ENCODE measurements at regions not wholly inside any gene's neighbourhood (a gene's known extent, or its start where the extent isn't known, plus 50 kb on each side); places are given as distances from the start of the nearest gene placed in this dataset.

GRCh38 chr15:35252351-35252865 lies 167.3 kb upstream of the NANOGP8 start:
- no peak for DNase-seq
- no peak overlapping the region for H3K4me3 Mint-ChIP-seq
- Histone ChIP-seq H3K79me2 (ENCODE audit: insufficient read depth, low read length) (no peaks in the 10 kb centered on the region), H2BK12ac (ENCODE audit: insufficient read length, low read depth, low read length) (no peak overlapping the region), H2AFZ (ENCODE audit: low read length) (no peak overlapping the region), H3K9me3 (ENCODE audit: control insufficient read depth, low read depth, low read length) (no peaks in the 10 kb centered on the region), H3K23me2 (ENCODE audit: insufficient read length, low read depth, low read length, poor library complexity, severe bottlenecking) (no peaks in the 10 kb centered on the region), H2BK5ac (ENCODE audit: insufficient read length, low read length) (no peak overlapping the region), H4K5ac (ENCODE audit: insufficient read length, low read depth, low read length) (no peak overlapping the region), H3K56ac (ENCODE audit: insufficient read length, low read depth, low read length) (no peak overlapping the region), H2BK20ac (ENCODE audit: low read depth, low read length, poor library complexity, severe bottlenecking) (no peak overlapping the region), H4K20me1 (ENCODE audit: control insufficient read depth, insufficient read depth, insufficient read length) (no peaks in the 10 kb centered on the region), H2BK120ac (ENCODE audit: low read depth, low read length, poor library complexity, severe bottlenecking) (no peak overlapping the region), H2BK15ac (ENCODE audit: low read depth, low read length) (no peak overlapping the region), H3K18ac (ENCODE audit: insufficient read length, low read depth, low read length) (no peak overlapping the region), H3K27me3 (ENCODE audit: insufficient read depth, low read length) (no peaks in the 10 kb centered on the region), H3K23ac (ENCODE audit: insufficient read length, low read depth, low read length) (no peak overlapping the region), H4K91ac (ENCODE audit: insufficient read length, low read depth, low read length) (no peak overlapping the region), H3K27ac (ENCODE audit: insufficient read length, low read depth, low read length) (no peak overlapping the region), H3K14ac (ENCODE audit: insufficient read depth, low read length) (no peak overlapping the region), H3K4ac (ENCODE audit: low read depth, low read length) (no peak overlapping the region), H3K4me2 (ENCODE audit: insufficient read depth, insufficient read length, low read length) (no peak overlapping the region), H3K79me1 (ENCODE audit: insufficient read depth, low read depth, low read length, poor library complexity, severe bottlenecking) (no peaks in the 10 kb centered on the region), H4K8ac (replicated peaks; ENCODE audit: insufficient read length, low read depth, low read length) (no peak overlapping the region), H3K4me1 (ENCODE audit: insufficient read depth, low read length) (peaks cover 2% of the 10 kb centered on the region; the same call in 1 of the 2 replicates), H3K9ac (ENCODE audit: extremely low read depth, insufficient read length, low read length) (no peak overlapping the region), H2AK5ac (ENCODE audit: insufficient read length, low read length) (no peak overlapping the region), H3T11ph (ENCODE audit: low read length) (no peak overlapping the region)
- H3K36me3 Mint-ChIP-seq (ENCODE audit: insufficient read depth in 1 of 3, low read depth in 3 of 3), result no peaks in the 10 kb centered on the region
- no peaks in the 10 kb centered on the region for H3K27me3 Mint-ChIP-seq (ENCODE audit: low read depth)
- no peak for TF ChIP-seq CTCF (conservative IDR thresholded peaks at IDR 0.05)
- no peaks in the 10 kb centered on the region; a peak in 1 of 5 replicates for H3K9me3 Mint-ChIP-seq
- no peak overlapping the region; a peak in 1 of 7 replicates for H3K27ac Mint-ChIP-seq
- H3K4me1 Mint-ChIP-seq, result peaks cover 28 to 50% of the 10 kb centered on the region in 2 experiments
- no CpG with 5 or more reads among the region's 3 CpGs for WGBS (ENCODE audit: extremely low coverage, insufficient read length, low lambda C conversion rate)
